HUES64 (cell line): ENCODE measurements at regions not wholly inside any gene's neighbourhood (a gene's known extent, or its start where the extent isn't known, plus 50 kb on each side); places are given as distances from the start of the nearest gene placed in this dataset.
"Not testable (repeated sequence)": the region's sequence is repeated elsewhere in the genome, so short reads cannot be mapped to it uniquely, and the experiment has no call there.

Source experiments
- H3K27ac ChIP-seq: 2 replicates; pipeline ENCODE4 v1.7.0; 2013; ENCODE audit warnings: low read depth, low read length, inconsistent platforms
- H3K27me3 ChIP-seq: 2 replicates; pipeline ENCODE4 v1.6.1; 2013; ENCODE audit warnings: mild to moderate bottlenecking, low read length; ENCODE audit not compliant: insufficient read depth
- H3K36me3 ChIP-seq: 2 replicates; pipeline ENCODE4 v1.6.1; 2013; ENCODE audit warnings: mild to moderate bottlenecking, low read length; ENCODE audit not compliant: insufficient read depth
- H3K4me1 ChIP-seq: 2 replicates; pipeline ENCODE4 v1.6.1; 2013; ENCODE audit warnings: mild to moderate bottlenecking, low read length, moderate library complexity; ENCODE audit not compliant: insufficient read depth
- H3K4me3 ChIP-seq: 2 replicates; pipeline ENCODE4 v1.5.1; 2013; ENCODE audit warnings: mild to moderate bottlenecking, low read length, moderate library complexity
- H3K9ac ChIP-seq: 2 replicates; pipeline ENCODE4 v1.6.1; 2013; ENCODE audit warnings: mild to moderate bottlenecking, low read depth, low read length
- H3K9me3 ChIP-seq: 2 replicates; pipeline ENCODE4 v1.6.1; 2013; ENCODE audit warnings: low read depth, low read length; ENCODE audit not compliant: insufficient read depth
- WGBS: fragments of 150-250, 120-280 bp; methylation state at CpG from one replicate; pipeline ENCODE4 v1.1.7; 2013; ENCODE audit warnings: missing lambda C conversion rate; 5-methylcytosine and 5-hydroxymethylcytosine counted together

DNA sequence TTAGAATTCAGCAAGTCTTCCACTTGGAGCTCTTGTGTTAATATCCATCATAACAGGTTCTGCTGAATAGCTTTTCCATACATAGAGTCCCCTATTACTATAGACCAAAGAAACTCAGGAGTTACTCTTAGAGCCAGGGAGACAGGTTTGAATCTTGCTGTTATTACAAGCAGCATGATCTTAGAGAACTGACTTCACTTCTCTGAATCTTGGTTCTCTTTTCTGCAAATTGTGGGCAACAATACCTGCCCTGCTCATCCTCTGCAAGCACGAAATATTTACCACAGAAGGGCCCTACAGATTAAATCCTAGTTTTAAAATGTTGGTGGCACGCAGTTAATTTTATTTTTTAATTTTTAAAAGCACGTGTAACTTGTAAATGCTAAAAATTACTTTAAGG lies 111.7 kb downstream of the TLR4 start:
- no peaks in the 10 kb centered on the region for H3K4me1 ChIP-seq
- no peaks in the 10 kb centered on the region for H3K9me3 ChIP-seq
- H3K4me3 ChIP-seq = no peak overlapping the region
- H3K36me3 ChIP-seq = no peaks in the 10 kb centered on the region
- no peak overlapping the region for H3K9ac ChIP-seq
- no peaks in the 10 kb centered on the region for H3K27me3 ChIP-seq
- 71% methylated on average over 2 of the region's 3 CpGs for WGBS
- no peak overlapping the region for H3K27ac ChIP-seq

DNA sequence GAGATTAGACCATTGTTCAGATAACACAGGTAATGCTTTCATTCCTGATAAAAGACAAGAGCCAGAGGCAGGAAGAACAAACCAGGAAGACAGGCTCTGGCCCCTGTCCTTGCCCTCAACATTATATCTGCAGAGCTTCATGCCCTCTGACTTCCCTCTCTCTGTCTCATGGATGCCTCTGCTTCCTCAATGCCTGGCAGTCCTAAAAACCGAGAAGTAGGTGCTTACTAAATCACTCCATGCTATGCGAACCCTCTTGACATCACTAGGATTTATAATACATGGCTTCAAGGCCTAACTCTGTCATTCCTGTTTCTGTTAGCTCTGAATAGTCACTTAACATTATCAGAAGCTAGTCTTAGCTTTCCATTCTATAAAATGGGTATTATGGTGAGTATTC lies 117.8 kb downstream of the TLR4 start:
- Histone ChIP-seq H3K9ac (no peak overlapping the region), H3K27ac (no peak overlapping the region), H3K9me3 (no peaks in the 10 kb centered on the region), H3K27me3 (no peaks in the 10 kb centered on the region), H3K4me3 (no peak overlapping the region), H3K4me1 (no peaks in the 10 kb centered on the region), H3K36me3 (no peaks in the 10 kb centered on the region)
- 92% methylated on average over 2 of the region's 2 CpGs for WGBS

DNA sequence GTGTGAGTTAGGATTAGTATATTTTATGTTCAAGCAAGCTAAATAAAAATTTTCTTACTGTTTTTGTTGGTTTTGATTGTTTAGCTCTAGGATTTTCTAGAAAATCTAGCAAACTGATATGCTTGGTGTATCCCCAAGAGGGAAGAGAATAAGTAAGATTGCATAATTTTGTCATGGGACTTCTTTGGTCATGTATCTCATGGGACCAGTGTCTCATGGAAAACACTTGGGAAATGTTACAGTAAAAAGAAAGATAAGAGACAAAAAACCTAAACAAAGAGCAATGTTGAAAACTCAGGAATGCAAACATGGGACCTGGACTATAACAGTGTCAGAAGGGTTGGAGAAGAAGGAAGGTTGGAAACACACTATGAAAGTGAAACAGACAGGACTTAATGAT lies 119.4 kb downstream of the TLR4 start:
- Histone ChIP-seq H3K9ac (no peak overlapping the region), H3K27ac (no peak overlapping the region), H3K36me3 (no peaks in the 10 kb centered on the region), H3K9me3 (no peaks in the 10 kb centered on the region), H3K4me3 (no peak overlapping the region), H3K4me1 (0 out of 2 replicates have a peak, but pooled peaks cover 2% of the 10 kb centered on the region), H3K27me3 (no peaks in the 10 kb centered on the region)

DNA sequence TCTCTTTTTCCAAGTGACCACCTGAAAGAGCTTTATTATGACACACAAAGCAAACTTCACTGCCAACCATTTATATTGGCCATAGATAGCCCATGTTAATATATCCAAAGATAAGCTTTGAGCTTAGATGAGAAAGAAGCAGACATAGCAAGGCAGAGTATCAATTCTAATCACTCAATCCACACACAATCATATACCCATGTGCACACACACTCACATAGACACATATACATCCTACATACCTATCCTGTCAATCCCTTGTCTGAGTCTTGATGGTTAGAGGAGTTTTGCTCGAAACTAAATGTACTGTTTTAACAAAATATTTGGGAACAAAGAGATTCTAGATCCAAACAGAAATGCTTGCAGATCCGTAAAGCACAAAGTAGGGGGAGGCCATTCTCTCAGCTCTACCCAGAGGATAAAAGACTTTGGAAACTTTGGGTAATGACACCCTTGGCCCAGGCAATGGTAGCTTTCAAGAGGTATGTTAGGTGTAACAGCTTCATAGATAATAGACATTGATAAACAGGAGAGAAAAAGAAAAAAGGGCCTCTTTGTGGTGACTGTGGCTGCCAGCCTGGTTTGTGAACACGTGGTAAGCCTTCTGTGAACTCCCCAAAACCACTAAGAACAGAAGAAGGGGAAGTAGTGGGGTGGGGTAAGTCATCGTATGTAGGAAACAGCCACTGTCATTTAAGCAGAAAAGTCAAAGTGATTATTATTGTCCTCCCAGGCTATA lies 121.6 kb downstream of the TLR4 start:
- Histone ChIP-seq H3K9ac (no peak overlapping the region), H3K27me3 (no peaks in the 10 kb centered on the region), H3K36me3 (no peaks in the 10 kb centered on the region), H3K9me3 (no peaks in the 10 kb centered on the region), H3K4me3 (no peak overlapping the region), H3K27ac (no peak overlapping the region), H3K4me1 (peaks cover 2% of the 10 kb centered on the region; the same call in 1 of the 2 replicates)
- WGBS = 90% methylated on average over 3 of the region's 4 CpGs

DNA sequence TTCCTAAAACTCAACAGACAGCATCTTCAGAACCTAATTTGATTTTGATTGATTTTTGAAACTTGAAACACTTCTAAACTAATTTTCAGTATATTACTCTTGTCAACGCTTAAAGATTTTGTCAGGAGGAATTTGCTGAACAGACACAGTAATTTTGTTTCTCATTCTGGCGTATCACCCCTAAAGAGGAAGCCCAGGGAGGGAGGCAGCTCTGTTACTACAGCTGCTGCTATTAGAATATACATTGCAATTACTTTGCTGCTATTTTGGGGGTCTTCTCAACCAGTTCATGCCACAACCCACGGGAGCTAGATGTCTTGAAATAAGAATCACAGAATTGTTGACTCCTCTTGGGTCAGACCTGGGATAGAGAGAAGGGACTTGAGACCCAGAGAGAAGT lies 122.6 kb downstream of the TLR4 start:
- no peak overlapping the region for H3K9ac ChIP-seq
- no peaks in the 10 kb centered on the region for H3K36me3 ChIP-seq
- H3K27me3 ChIP-seq = no peaks in the 10 kb centered on the region
- H3K4me3 ChIP-seq = no peak overlapping the region
- peaks cover 2% of the 10 kb centered on the region; the same call in 1 of the 2 replicates for H3K4me1 ChIP-seq
- H3K27ac ChIP-seq = no peak overlapping the region
- H3K9me3 ChIP-seq = no peaks in the 10 kb centered on the region
- WGBS = 94% methylated on average over 3 of the region's 3 CpGs

DNA sequence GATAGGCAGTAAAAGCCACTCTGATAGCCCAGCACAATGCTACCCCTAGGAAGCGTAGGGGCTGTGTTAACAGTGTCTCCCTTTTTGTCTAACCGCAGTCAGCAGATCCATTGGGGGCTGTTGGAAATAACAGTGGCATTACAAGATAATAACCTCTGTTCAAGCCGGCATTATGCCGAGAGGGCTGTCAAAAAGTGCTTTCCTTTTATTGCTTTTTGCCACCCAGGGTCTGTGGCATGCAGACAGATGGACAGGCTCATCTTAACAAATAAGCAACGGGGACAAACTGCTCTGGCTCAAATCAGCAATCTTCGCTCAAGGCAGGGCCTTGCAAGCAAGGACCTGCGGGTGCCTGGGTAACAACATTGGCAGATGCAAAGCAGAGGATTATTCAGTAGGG lies 123.3 kb downstream of the TLR4 start:
- no peaks in the 10 kb centered on the region for H3K36me3 ChIP-seq
- 93% methylated on average over 7 of the region's 7 CpGs for WGBS
- no peaks in the 10 kb centered on the region for H3K27me3 ChIP-seq

DNA sequence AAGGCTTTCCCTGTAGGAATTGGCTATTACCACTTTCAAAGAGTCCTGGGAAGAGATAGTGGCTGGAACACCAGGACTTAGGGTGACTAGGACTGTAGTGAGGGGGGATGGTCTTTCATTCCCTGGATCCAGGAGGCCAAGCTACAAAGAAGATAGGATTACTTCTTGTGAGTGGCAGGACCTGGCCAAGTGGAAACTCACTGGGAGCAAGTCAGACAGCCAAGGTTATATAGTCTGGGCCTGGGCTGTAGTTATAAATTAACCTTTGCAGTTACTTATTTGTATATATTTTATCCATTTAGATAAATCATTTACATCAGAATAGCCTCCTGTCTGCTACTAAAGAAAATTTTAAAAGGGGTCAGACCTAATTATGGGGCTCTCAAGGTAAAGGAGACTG lies 124.3 kb downstream of the TLR4 start:
- Histone ChIP-seq H3K4me3 (no peak overlapping the region), H3K9me3 (no peaks in the 10 kb centered on the region), H3K27ac (no peak overlapping the region), H3K4me1 (peaks cover 2% of the 10 kb centered on the region; the same call in 1 of the 2 replicates), H3K27me3 (no peaks in the 10 kb centered on the region), H3K9ac (no peak overlapping the region), H3K36me3 (no peaks in the 10 kb centered on the region)

More for the DNA sequence above, 123.3 kb downstream of the TLR4 start:
- H3K4me1 ChIP-seq = peaks cover 2% of the 10 kb centered on the region; the same call in 1 of the 2 replicates
- no peak overlapping the region for H3K9ac ChIP-seq
- no peak overlapping the region for H3K27ac ChIP-seq
- H3K4me3 ChIP-seq = no peak overlapping the region
- H3K9me3 ChIP-seq = no peaks in the 10 kb centered on the region

DNA sequence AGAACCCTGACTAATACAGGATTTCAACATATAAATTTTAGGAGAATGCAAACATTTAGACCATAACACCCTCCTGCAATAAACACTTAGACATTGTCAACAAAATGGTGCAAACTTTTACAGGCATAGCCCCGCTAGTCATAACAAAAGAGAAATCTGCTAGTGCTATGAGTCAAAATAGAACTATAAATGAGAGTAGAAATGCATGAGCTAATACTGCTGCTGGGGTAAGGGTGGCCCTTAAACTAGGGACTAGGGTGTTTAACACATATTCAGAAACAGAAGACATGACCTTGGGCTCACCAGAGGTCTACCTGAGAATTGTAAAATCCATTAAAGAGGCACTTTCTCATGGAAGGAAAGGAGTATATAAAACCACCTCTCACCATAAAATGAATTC lies 131.6 kb downstream of the TLR4 start:
- Histone ChIP-seq H3K27me3 (no peaks in the 10 kb centered on the region), H3K4me3 (no peak overlapping the region), H3K9me3 (no peaks in the 10 kb centered on the region), H3K36me3 (no peaks in the 10 kb centered on the region), H3K4me1 (no peaks in the 10 kb centered on the region), H3K9ac (no peak overlapping the region), H3K27ac (no peak overlapping the region)
- WGBS = 100% methylated on average over 1 of the region's 1 CpG

DNA sequence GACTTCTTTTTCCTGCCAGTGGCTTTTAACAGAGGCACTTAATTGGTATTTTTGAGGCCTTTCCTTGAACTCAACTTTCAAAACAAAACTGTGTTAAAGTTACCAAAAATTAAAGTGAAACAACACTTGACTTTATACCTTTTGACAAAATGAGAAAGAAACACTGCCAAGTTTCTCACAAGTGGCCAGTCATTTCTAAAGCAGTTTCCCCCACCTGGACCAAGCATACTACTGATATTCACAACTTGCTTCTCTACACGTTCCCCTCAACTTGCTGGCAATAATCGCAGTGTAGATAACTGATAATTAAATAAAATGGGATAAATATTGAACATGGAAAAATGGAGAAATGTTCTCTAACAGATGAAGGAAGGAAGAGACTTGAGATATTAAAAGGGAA lies 135.7 kb downstream of the TLR4 start:
- Histone ChIP-seq H3K4me3 (no peak overlapping the region), H3K9me3 (no peaks in the 10 kb centered on the region), H3K36me3 (no peaks in the 10 kb centered on the region), H3K4me1 (no peaks in the 10 kb centered on the region), H3K27ac (no peak overlapping the region), H3K9ac (no peak overlapping the region), H3K27me3 (no peaks in the 10 kb centered on the region)
- 100% methylated on average over 2 of the region's 2 CpGs for WGBS

DNA sequence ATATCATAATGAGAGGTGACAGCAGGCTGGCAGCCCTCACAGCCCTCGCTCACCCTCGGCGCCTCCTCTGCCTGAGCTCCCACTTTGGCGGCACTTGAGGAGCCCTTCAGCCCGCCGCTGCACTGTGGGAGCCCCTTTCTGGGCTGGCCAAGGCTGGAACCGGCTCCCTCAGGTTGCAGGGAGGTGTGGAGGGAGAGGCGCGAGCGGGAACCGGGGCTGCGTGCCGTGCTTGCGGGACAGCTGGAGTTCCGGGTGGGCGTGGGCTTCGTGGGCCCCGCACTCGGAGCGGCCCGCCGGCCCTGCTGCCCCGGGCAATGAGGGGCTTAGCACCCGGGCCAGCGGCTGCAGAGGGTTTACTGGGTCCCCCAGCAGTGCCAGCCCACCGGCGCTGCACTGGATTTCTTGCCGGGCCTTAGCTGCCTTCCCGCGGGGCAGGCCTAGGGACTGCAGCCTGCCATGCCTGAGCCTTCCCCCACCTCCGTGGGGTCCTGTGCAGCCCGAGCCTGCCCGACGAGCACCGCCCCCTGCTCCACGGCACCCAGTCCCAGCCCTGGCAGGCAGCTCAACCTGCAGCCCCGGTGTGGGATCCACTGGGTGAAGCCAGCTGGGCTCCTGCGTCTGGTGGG lies 147.7 kb downstream of the TLR4 start:
- H3K4me3 ChIP-seq, H3K4me1 ChIP-seq, H3K27me3 ChIP-seq, H3K9ac ChIP-seq, H3K27ac ChIP-seq, H3K36me3 ChIP-seq, H3K9me3 ChIP-seq: not testable (repeated sequence)
- 93% methylated on average over 38 of the region's 38 CpGs for WGBS

DNA sequence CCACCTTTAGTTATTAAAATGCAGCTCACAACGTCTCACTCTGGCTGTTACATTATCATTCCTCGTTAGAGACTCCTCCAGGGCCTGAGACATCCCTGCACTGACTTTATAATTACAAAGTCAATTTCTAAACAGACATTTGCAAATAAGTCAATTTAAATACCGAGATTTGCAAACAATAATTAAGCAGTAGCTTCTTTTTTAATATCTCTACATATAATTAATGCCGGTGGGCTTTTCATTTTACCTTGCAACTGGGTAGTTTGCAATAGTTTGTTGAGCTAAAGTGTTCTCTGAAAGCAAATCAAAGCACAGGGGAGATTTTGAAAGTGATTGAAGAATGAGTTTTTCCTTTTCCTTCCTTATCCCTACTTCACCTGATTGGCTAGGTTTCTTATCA lies 154.4 kb downstream of the TLR4 start:
- WGBS = 55% methylated on average over 3 of the region's 4 CpGs
- Histone ChIP-seq H3K9ac (no peak overlapping the region), H3K9me3 (no peaks in the 10 kb centered on the region), H3K4me3 (no peak overlapping the region), H3K36me3 (no peaks in the 10 kb centered on the region), H3K27ac (no peak overlapping the region), H3K27me3 (no peaks in the 10 kb centered on the region), H3K4me1 (no peaks in the 10 kb centered on the region)
